GM12878 (cell line): ENCODE measurements at regions not wholly inside any gene's neighbourhood (a gene's known extent, or its start where the extent isn't known, plus 50 kb on each side); places are given as distances from the start of the nearest gene placed in this dataset.

ENCODE experiments used
- BRCA1 ChIP-seq: IDR thresholded peaks from 2 replicates; pipeline ENCODE4 v1.6.1; 2011; ENCODE audit warnings: low read depth, low read length, improper control_type of control experiment
- CBX5 ChIP-seq: sonication (generic); IDR thresholded peaks from 2 replicates; pipeline ENCODE4 v1.6.1; 2016; ENCODE audit warnings: low read depth, moderate library complexity, mild to moderate bottlenecking, inconsistent platforms
- CREB1 ChIP-seq: IDR thresholded peaks from 2 replicates; pipeline ENCODE4 v1.6.1; 2012; ENCODE audit warnings: low read depth, mild to moderate bottlenecking, inconsistent platforms
- CREM ChIP-seq: IDR thresholded peaks from 2 replicates; pipeline ENCODE4 v1.6.1; 2014; ENCODE audit warnings: antibody characterized with exemption, low read depth
- ETV6 ChIP-seq, 2 experiments: fragments of 450-650 bp in 1 of 2; IDR thresholded peaks in 1 of 2; conservative IDR thresholded peaks in 1 of 2; 2 replicates each; pipeline ENCODE4 v1.6.1; 2014; ENCODE audit warnings: antibody characterized with exemption in 1 of 2, borderline replicate concordance in 1 of 2, low read depth in 1 of 2, mild to moderate bottlenecking in 1 of 2, moderate library complexity in 1 of 2
- FOS ChIP-seq: IDR thresholded peaks from 3 replicates; pipeline ENCODE4 v1.6.1; 2011; ENCODE audit warnings: borderline replicate concordance; ENCODE audit not compliant: insufficient read length; ENCODE audit errors: extremely low read depth
- NBN ChIP-seq: fragments of 450-650 bp; IDR thresholded peaks from 2 replicates; pipeline ENCODE4 v1.6.1; 2016
- RELB ChIP-seq: fragments of 450-650 bp; IDR thresholded peaks from 2 replicates; pipeline ENCODE4 v1.6.1; 2017; ENCODE audit warnings: low read depth, mild to moderate bottlenecking, moderate library complexity
- SKIL ChIP-seq: fragments of 450-650 bp; IDR thresholded peaks from 2 replicates; pipeline ENCODE4 v1.6.1; 2017; ENCODE audit warnings: mild to moderate bottlenecking, low read depth, inconsistent platforms; ENCODE audit not compliant: poor library complexity, severe bottlenecking
- SMARCA5 ChIP-seq: fragments of 450-650 bp; IDR thresholded peaks from 2 replicates; pipeline ENCODE4 v1.6.1; 2017; ENCODE audit warnings: mild to moderate bottlenecking
- SREBF2 ChIP-seq: IDR thresholded peaks from 2 replicates; pipeline ENCODE4 v1.6.1; 2012; ENCODE audit warnings: mild to moderate bottlenecking, low read length
- STAT3 ChIP-seq: IDR thresholded peaks from 2 replicates; pipeline ENCODE4 v1.6.1; 2011; ENCODE audit warnings: low read depth, low read length, improper control_type of control experiment
- ZNF207 ChIP-seq: fragments of 450-650 bp; IDR thresholded peaks from 2 replicates; pipeline ENCODE4 v1.6.1; 2014; ENCODE audit warnings: antibody characterized with exemption, mild to moderate bottlenecking, borderline replicate concordance
- ZNF24 ChIP-seq: fragments of 450-650 bp; IDR thresholded peaks from 2 replicates; pipeline ENCODE4 v1.6.1; 2017; ENCODE audit warnings: antibody characterized with exemption, mild to moderate bottlenecking
- ZNF274 ChIP-seq: IDR thresholded peaks from one replicate; pipeline ENCODE4 v1.8.0; 2011; ENCODE audit not compliant: insufficient read length, insufficient read depth
- ZNF592 ChIP-seq: fragments of 450-650 bp; IDR thresholded peaks from 2 replicates; pipeline ENCODE4 v1.6.1; 2017; ENCODE audit warnings: mild to moderate bottlenecking, moderate library complexity
- TF ChIP-seq, protein P1 (sequence below): IDR thresholded peaks from 2 replicates; pipeline ENCODE4 v1.6.1; 2011; ENCODE audit warnings: borderline replicate concordance, low read depth, mild to moderate bottlenecking, moderate library complexity, low read length; ENCODE audit not compliant: insufficient read depth, poor library complexity, severe bottlenecking
- TF ChIP-seq, protein P2 (sequence below): fragments of 450-650 bp; IDR thresholded peaks from 2 replicates; pipeline ENCODE4 v1.6.1; 2017; ENCODE audit warnings: mild to moderate bottlenecking

GRCh38 chr1:181424786-181425403, 58.4 kb upstream of the CACNA1E start (continued):
- TF ChIP-seq ZNF592 (no peak), FOS (no peak), BRCA1 (no peak), SKIL (no peak), SREBF2 (no peak), ZNF274 (no peak), CREM (no peak), CREB1 (no peak), ETV6 (conservative IDR thresholded peaks at IDR 0.05 in 1 of 2, IDR thresholded peaks at IDR 0.05 in 1 of 2; ENCODE audit: borderline replicate concordance in 1 of 2, low read depth in 1 of 2) (0 out of 4 replicates have a peak, but pooled peaks of 1 of the 2 experiments have one; percentile 40), ZNF207 (no peak), SMARCA5 (no peak), ZNF24 (no peak), RELB (no peak), STAT3 (no peak), CBX5 (no peak), NBN (no peak)
- TF ChIP-seq, protein P1, sequence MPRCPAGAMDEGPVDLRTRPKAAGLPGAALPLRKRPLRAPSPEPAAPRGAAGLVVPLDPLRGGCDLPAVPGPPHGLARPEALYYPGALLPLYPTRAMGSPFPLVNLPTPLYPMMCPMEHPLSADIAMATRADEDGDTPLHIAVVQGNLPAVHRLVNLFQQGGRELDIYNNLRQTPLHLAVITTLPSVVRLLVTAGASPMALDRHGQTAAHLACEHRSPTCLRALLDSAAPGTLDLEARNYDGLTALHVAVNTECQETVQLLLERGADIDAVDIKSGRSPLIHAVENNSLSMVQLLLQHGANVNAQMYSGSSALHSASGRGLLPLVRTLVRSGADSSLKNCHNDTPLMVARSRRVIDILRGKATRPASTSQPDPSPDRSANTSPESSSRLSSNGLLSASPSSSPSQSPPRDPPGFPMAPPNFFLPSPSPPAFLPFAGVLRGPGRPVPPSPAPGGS = no peak
- TF ChIP-seq, protein P2, sequence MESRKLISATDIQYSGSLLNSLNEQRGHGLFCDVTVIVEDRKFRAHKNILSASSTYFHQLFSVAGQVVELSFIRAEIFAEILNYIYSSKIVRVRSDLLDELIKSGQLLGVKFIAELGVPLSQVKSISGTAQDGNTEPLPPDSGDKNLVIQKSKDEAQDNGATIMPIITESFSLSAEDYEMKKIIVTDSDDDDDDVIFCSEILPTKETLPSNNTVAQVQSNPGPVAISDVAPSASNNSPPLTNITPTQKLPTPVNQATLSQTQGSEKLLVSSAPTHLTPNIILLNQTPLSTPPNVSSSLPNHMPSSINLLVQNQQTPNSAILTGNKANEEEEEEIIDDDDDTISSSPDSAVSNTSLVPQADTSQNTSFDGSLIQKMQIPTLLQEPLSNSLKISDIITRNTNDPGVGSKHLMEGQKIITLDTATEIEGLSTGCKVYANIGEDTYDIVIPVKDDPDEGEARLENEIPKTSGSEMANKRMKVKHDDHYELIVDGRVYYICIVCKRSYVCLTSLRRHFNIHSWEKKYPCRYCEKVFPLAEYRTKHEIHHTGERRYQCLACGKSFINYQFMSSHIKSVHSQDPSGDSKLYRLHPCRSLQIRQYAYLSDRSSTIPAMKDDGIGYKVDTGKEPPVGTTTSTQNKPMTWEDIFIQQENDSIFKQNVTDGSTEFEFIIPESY = no peak
